IPS DF 4.7 (cell line): ENCODE measurements at regions not wholly inside any gene's neighbourhood (a gene's known extent, or its start where the extent isn't known, plus 50 kb on each side); places are given as distances from the start of the nearest gene placed in this dataset.
"Not testable (repeated sequence)": the region's sequence is repeated elsewhere in the genome, so short reads cannot be mapped to it uniquely, and the experiment has no call there.

Experiments
- DNase-seq: peaks from one replicate; pipeline ENCODE4 v3.0.0-alpha.2; 2013; ENCODE audit warnings: low spot score; ENCODE audit errors: extremely low read depth

DNA sequence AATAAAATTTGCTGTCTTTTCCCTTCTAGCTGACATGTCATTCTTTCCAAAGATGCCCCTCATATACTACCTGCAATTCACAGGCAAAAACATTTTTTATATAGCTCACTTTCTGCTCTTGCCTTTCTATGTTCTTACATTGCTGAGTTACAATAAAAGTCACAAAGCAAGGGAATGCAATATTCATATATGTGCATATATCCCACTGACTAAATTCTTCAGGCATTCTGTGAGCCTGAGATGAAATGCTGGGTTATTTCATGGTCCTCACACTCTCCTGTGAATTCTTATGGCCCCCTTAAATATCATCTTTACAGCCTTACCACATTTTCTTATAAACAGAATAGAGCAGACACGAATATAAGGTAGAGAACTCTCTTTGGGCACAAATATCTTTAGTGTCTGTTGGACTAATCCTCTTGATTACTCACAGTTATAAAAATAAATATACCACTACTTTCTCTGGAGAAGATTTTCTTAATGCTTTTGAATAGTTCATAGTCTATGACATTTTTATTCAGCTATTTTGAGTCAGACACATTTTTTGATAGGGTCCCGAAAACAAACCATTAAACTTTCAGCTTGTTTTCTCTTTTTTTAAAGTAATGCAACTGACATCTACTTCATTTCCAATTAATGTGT lies 84.1 kb upstream of the H2AZ1 start:
- no peak for DNase-seq

DNA sequence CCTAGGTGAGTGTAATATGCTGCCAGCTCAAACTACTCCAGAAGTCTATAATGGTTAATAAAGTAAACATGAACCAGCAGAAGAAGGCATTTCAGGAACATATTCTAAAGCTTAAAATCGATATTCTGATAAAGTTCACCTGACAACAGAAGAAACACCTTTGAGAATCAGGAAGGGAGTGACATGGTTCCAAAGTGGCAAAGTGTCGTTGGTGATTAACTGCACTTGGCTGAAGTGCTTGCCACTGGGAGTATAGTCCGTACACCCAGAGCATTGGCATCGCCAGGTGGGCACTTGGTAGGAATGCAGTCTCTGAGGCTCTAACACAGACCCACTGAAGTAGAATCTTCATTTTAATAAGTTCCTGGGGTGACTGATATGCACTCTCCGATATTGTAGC lies 76.0 kb upstream of the H2AZ1 start:
- no peak for DNase-seq

DNA sequence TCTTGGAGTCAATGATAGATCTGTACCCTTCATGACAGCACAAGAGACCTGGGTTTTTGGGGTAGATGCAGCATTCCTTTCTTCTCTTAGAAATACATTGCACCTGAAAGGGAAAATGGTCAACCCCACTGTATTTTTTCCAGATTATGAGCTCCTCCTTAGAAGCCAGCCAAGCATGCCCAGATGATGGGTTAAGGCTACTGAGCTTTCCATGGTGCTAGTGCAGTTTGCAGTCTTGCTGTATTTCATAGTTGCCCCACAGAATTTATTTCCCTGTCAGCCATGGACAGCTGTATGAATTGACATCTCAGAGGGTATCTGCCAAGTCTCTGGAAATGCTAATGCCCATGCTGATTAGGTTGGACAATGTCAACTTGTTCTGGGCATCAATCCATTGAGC lies 73.7 kb upstream of the H2AZ1 start:
- no peak for DNase-seq

DNA sequence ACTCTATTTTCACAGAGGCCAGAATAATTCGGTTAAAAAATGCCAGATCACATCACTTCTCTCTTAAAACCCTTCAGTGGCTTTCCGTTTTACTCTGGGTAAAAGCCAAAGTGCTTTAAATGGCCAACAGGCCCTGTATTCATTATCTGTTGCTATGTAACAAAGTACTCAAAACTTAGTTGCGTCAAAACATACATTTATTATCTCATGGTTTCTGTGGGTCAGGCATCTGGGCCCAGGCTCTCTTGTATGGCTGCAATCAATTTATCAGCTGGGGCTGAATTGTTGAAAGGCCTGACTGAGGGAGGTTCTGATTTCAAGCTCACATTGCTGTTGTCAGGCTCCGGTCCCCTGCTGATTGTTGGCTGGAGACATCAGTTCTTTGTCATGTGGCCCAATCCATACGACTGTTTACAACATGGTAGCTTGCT lies 72.7 kb upstream of the H2AZ1 start:
- DNase-seq, result no peak

DNA sequence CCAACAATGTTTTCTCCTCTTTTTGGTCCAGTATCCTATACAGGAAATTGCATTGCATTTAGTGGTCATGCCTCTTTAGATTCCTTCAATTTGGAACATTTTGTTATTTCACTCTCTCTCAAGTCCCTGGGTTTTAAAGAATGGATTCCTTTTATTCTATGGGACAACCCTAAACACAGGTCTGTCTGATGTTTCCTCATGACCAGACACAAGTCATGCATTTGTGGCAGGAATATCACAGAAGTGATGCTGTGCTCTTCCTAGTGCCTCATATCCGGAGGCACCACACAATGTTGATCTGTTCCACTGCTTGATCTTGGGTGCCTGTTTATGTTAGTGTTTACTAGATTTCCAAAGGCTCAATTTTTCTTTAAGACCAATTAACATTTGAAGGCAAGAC lies 69.7 kb upstream of the H2AZ1 start:
- DNase-seq, result no peak

- no peak for DNase-seq
Measured at GRCh38 chr4:100017637-100018310, 67.7 kb upstream of the H2AZ1 start.

DNA sequence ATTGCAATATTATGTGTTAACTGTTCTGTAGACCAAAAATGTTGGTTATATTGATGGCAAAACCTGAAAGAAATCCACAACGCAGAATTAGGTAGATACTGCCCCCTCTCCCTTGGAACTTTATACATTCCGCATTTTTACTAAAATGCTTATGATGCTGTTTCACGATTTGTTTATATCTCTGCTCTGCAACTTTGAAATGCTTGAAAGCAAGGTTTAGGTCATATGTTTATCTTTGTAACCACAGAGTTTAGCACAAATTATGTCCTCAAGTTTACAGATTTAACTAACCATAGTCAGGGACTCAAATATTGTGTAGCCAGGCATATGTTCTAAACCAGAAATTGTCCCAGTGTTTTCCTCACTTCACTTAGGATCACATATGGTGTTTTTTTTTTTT lies 66.1 kb upstream of the H2AZ1 start:
- DNase-seq, result no peak

DNA sequence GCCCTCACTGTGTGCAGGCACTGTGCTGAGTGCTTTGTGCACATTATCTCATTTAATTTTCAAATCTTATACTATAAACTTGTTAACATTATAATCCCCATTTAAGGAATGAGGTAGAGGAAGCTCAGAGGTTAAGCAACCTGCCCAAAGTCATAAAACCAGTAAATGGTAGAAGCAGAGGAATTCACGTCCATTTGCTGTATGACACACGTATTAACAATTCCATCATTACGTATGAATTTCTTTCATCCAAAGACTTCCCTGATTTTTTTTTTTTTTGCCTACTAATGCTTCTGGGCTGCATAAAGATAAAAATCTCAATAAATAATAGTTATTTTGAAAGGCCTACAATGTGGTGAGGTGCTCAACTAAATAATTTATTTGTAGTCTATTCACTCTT lies 64.5 kb upstream of the H2AZ1 start:
- DNase-seq, result no peak

- no peak for DNase-seq
Measured at GRCh38 chr4:100009490-100009889, 59.4 kb upstream of the H2AZ1 start.

DNA sequence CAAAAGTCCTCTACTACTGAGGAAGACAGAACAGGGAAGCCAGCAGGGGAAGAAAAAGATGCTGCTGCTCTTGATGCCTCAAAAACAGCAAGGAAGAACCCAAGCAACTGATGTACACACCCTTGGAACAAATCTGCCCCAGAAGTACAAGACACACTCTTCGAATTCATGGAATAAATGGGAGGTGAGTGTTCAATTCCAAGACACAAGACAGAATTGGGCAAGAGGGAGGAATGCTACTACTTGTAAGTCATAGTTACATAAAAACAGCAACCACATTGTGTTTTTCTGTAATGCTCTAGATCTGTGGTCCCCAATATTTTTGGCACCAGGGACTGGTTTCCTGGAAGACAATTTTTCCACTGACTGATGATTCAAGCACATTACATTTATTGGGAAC lies 58.0 kb upstream of the H2AZ1 start:
- no peak for DNase-seq

DNA sequence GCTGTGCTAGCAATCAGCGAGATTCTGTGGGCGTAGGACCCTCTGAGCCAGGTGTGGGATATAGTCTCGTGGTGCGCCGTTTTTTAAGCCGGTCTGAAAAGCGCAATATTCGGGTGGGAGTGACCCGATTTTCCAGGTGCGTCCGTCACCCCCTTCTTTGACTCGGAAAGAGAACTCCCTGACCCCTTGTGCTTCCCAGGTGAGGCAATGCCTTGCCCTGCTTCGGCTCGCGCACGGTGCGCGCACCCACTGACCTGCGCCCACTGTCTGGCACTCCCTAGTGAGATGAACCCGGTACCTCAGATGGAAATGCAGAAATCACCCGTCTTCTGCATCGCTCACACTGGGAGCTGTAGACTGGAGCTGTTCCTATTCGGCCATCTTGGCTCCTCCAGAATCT lies 56.1 kb upstream of the H2AZ1 start:
- DNase-seq, result not testable (repeated sequence)
